D721Med (cell line): ENCODE measurements at regions not wholly inside any gene's neighbourhood (a gene's known extent, or its start where the extent isn't known, plus 50 kb on each side); places are given as distances from the start of the nearest gene placed in this dataset.

Experiments used
- DNase-seq: peaks from one replicate; pipeline ENCODE4 v3.0.0; 2011; ENCODE audit warnings: low spot score; ENCODE audit not compliant: insufficient read length
- FAIRE-seq: peaks from 2 replicates; lab custom pipeline; 2011; peaks lifted over from hg19 to GRCh38; lab: Jason Lieb, UNC
- CTCF ChIP-seq: IDR thresholded peaks from 2 replicates; pipeline ENCODE4 v1.5.1; 2012; ENCODE audit warnings: mild to moderate bottlenecking, control low read depth; ENCODE audit not compliant: insufficient read depth; ENCODE audit errors: missing control alignments

- TF ChIP-seq CTCF = no peak
- no peak for DNase-seq
- no peak for FAIRE-seq
These were observed 391.7 kb downstream of the ACTL7B start for GRCh38 chr9:108463932-108464606.

- no peak for TF ChIP-seq CTCF
- FAIRE-seq = no peak
- DNase-seq = no peak
These were observed 398.9 kb downstream of the ACTL7B start for GRCh38 chr9:108456903-108457302.

- no peak for TF ChIP-seq CTCF
- FAIRE-seq (no peak), DNase-seq (no peak)
These were observed 410.2 kb downstream of the ACTL7B start for GRCh38 chr9:108445431-108446071.

- FAIRE-seq (no peak), DNase-seq (no peak)
- TF ChIP-seq CTCF = no peak
These were observed 411.1 kb downstream of the ACTL7B start for GRCh38 chr9:108444400-108445358.

GRCh38 chr9:108443741-108444140 lies 412.0 kb downstream of the ACTL7B start:
- no peak for TF ChIP-seq CTCF
- DNase-seq = no peak
- FAIRE-seq = no peak

GRCh38 chr9:108443019-108443633 lies 412.7 kb downstream of the ACTL7B start:
- no peak for FAIRE-seq
- no peak for TF ChIP-seq CTCF
- DNase-seq = no peak
